Vagina (tissue), 2 donors: ENCODE measurements at regions not wholly inside any gene's neighbourhood (a gene's known extent, or its start where the extent isn't known, plus 50 kb on each side); places are given as distances from the start of the nearest gene placed in this dataset.

ENCODE experiments used
- DNase-seq, 2 donors: peaks; one replicate each; pipeline ENCODE4 v3.0.0-alpha.2; 2017; ENCODE audit errors: extremely low spot score in 2 of 2
- H3K27ac ChIP-seq: fragments of 200-600 bp; sonication (generic); one replicate; pipeline ENCODE4 v1.5.1; 2019
- H3K27me3 ChIP-seq: fragments of 200-600 bp; sonication (generic); one replicate; pipeline ENCODE4 v1.5.1; 2019
- H3K36me3 ChIP-seq, 2 donors: fragments of 200-600 bp; sonication (generic); one replicate each; pipeline ENCODE4 v1.5.1; 2017 to 2019
- H3K4me1 ChIP-seq: fragments of 200-600 bp; sonication (generic); one replicate; pipeline ENCODE4 v1.5.1; 2019
- H3K4me3 ChIP-seq, 2 donors: fragments of 200-600 bp; sonication (generic); 1 replicate in 1 of 2; 2 replicates in 1 of 2; pipeline ENCODE4 v1.5.1; 2016 to 2019
- H3K9me3 ChIP-seq: fragments of 200-600 bp; sonication (generic); one replicate; pipeline ENCODE4 v1.5.1; 2019
- CTCF ChIP-seq, 3 experiments: fragments of 450-650 bp in 2 of 3; fragments of 200-600 bp in 1 of 3; sonication (generic) in 1 of 3; IDR thresholded peaks; one replicate each; pipeline ENCODE4 v1.5.1; 2017 to 2019; ENCODE audit warnings: antibody characterized with exemption in 3 of 3, mild to moderate bottlenecking in 2 of 3, moderate library complexity in 2 of 3
- POLR2A ChIP-seq, 2 donors: fragments of 450-650 bp; IDR thresholded peaks; one replicate each; pipeline ENCODE4 v1.6.1; 2017; ENCODE audit warnings: antibody characterized with exemption in 2 of 2, mild to moderate bottlenecking in 2 of 2, moderate library complexity in 2 of 2
- POLR2AphosphoS5 ChIP-seq, 2 donors: sonication (generic); formaldehyde crosslinking; IDR thresholded peaks; one replicate each; pipeline ENCODE4 v1.9.0; 2017; ENCODE audit warnings: antibody characterized with exemption in 2 of 2, mild to moderate bottlenecking in 2 of 2, low read depth in 1 of 2; ENCODE audit not compliant: insufficient read depth in 1 of 2
- intact Hi-C: fragments of 100-400 bp; cut with DNase I; formaldehyde crosslinking; loops from one replicate; pipeline ENCODE4 v1.15.1; 2023

DNA sequence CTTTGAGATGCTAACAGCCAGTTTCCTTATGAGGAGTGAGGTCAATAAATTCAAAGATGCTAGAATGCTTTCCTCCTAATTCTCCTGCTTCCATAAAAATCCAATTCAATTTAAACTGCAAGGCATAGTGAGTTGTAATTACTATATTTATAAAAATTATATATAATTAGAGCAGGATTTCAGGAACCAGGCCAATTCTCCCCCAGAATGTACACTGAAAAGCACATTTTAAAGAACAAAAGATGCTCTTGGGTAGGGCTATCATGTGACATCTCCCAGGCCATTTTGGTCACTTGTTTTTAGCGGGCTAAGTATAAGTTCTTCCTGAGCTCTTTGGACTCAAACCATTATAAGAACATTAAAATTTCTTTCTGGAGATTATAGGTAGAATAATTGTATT, 195.7 kb upstream of the KCNG1 start:
- H3K4me3 ChIP-seq, result no peak overlapping the region
- TF ChIP-seq POLR2A (IDR thresholded peaks at IDR 0.05), result no peak
- TF ChIP-seq CTCF (IDR thresholded peaks at IDR 0.05), result no peak
- no peak for TF ChIP-seq POLR2AphosphoS5 (IDR thresholded peaks at IDR 0.05; ENCODE audit: insufficient read depth in 1 of 2, low read depth in 1 of 2)
- no peak for DNase-seq
- H3K27ac ChIP-seq, result no peak overlapping the region
- no peaks in the 10 kb centered on the region for H3K9me3 ChIP-seq
- H3K27me3 ChIP-seq, result peaks cover 4% of the 10 kb centered on the region
- intact Hi-C loops, result no loop called here
- peaks cover 12% of the 10 kb centered on the region for H3K4me1 ChIP-seq
- no peaks in the 10 kb centered on the region for H3K36me3 ChIP-seq

GRCh38 chr20:51217347-51218045, 194.6 kb upstream of the KCNG1 start:
- intact Hi-C loops, result no loop called here
- Histone ChIP-seq H3K4me1 (peaks cover 12% of the 10 kb centered on the region), H3K4me3 (no peak overlapping the region), H3K9me3 (no peaks in the 10 kb centered on the region), H3K27me3 (peaks cover 4% of the 10 kb centered on the region), H3K36me3 (no peaks in the 10 kb centered on the region), H3K27ac (no peak overlapping the region)
- no peak for TF ChIP-seq POLR2AphosphoS5 (IDR thresholded peaks at IDR 0.05; ENCODE audit: insufficient read depth in 1 of 2, low read depth in 1 of 2)
- no peak for TF ChIP-seq POLR2A (IDR thresholded peaks at IDR 0.05)
- TF ChIP-seq CTCF (IDR thresholded peaks at IDR 0.05), result no peak
- DNase-seq, result no peak

DNA sequence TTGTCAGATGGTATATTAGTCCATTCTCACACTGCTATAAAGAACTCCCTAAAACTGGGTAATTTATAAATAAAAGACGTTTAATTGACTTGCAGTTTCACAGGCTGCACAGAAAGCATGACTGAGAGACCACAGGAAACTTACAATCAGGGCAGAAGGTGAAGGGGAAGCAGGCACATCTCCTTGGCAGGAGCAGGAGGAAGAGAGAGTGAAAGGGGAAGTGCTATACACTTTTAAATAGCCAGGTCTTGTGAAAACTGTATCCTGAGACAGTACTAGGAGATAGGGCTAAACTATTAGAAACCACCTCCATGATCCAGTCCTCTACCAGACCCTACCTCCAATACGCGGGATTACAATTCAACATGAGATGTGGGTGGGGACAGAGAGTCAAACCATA, 193.9 kb upstream of the KCNG1 start:
- Histone ChIP-seq H3K27me3 (peaks cover 4% of the 10 kb centered on the region), H3K36me3 (no peaks in the 10 kb centered on the region), H3K4me3 (no peak overlapping the region), H3K9me3 (no peaks in the 10 kb centered on the region), H3K4me1 (peaks cover 12% of the 10 kb centered on the region), H3K27ac (no peak overlapping the region)
- no peak for DNase-seq
- TF ChIP-seq CTCF (IDR thresholded peaks at IDR 0.05), result no peak
- no peak for TF ChIP-seq POLR2AphosphoS5 (IDR thresholded peaks at IDR 0.05; ENCODE audit: insufficient read depth in 1 of 2, low read depth in 1 of 2)
- no peak for TF ChIP-seq POLR2A (IDR thresholded peaks at IDR 0.05)
- intact Hi-C loops, result no loop called here

- no peaks in the 10 kb centered on the region for H3K27me3 ChIP-seq
- no peaks in the 10 kb centered on the region for H3K9me3 ChIP-seq
- no peaks in the 10 kb centered on the region for H3K4me1 ChIP-seq
- no peaks in the 10 kb centered on the region for H3K36me3 ChIP-seq
- no peak overlapping the region for H3K27ac ChIP-seq
- no peak overlapping the region for H3K4me3 ChIP-seq
- intact Hi-C loops, result no loop called here
- TF ChIP-seq CTCF (IDR thresholded peaks at IDR 0.05), result no peak
- TF ChIP-seq POLR2AphosphoS5 (IDR thresholded peaks at IDR 0.05; ENCODE audit: insufficient read depth in 1 of 2, low read depth in 1 of 2), result no peak
- no peak for TF ChIP-seq POLR2A (IDR thresholded peaks at IDR 0.05)
- DNase-seq, result no peak
Observed at GRCh38 chr20:51212816-51213215, 189.9 kb upstream of the KCNG1 start.

- no peaks in the 10 kb centered on the region for H3K9me3 ChIP-seq
- no peaks in the 10 kb centered on the region for H3K27me3 ChIP-seq
- H3K27ac ChIP-seq, result no peak overlapping the region
- no peaks in the 10 kb centered on the region for H3K36me3 ChIP-seq
- no peaks in the 10 kb centered on the region for H3K4me1 ChIP-seq
- DNase-seq, result no peak
- intact Hi-C loops, result no loop called here
- TF ChIP-seq POLR2AphosphoS5 (IDR thresholded peaks at IDR 0.05; ENCODE audit: insufficient read depth in 1 of 2, low read depth in 1 of 2), result peak in 1 of 2 donors; percentile 53
- TF ChIP-seq POLR2A (IDR thresholded peaks at IDR 0.05), result no peak
- no peak for TF ChIP-seq CTCF (IDR thresholded peaks at IDR 0.05)
- H3K4me3 ChIP-seq, result no peak overlapping the region
Observed at GRCh38 chr20:51211191-51211590, 188.3 kb upstream of the KCNG1 start.
